ENCODE measurements at regions not wholly inside any gene's neighbourhood (a gene's known extent, or its start where the extent isn't known, plus 50 kb on each side); places are given as distances from the start of the nearest gene placed in this dataset.
"Not testable (repeated sequence)": the region's sequence is repeated elsewhere in the genome, so short reads cannot be mapped to it uniquely, and the experiment has no call there.

DNA sequence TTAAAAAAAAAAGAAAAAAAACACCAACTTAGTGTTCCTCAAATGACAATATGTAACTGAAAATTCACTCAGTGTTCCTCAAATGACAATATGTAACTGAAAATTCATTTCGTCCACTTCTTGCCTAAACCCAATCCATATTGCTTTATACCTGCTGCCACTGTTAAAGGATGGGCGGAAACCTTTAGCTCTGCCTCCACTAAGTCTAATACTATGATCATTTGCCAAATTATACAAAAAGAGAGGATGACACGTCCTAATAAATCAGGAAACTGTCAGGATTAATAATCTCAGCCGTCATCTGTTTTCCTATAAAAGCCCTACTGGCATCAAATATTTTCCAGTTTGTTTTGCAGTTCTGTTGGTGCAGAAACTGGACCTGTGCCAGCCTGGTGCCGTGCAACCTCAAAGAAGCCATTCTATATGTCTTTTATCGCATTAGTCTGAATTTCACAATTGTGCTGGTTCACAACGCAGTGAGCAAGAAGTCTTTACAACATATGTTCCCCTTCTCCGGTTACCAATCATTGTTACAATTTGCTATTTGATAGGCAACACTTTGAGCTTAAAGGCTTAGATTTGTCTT, 160.4 kb upstream of the KCNH8 start:
- no peak for DNase-seq

DNA sequence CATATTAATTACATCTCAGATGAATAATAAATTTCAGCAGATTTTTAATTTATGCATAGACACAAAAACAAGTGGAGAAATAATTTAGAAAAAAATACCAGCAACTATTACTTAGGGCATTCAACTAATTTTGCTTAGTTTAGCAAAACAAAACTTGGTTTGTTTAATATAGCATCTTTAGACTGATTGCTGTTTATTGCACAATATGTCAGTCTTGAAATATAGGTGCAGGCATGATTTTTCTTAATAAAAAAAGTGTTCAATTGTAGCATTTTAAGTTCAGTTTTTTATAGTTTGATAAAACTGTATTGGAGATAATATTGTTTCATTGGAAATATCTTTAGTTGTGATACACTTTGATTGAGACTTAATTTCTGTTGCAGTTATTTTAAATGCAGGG, 161.2 kb upstream of the KCNH8 start:
- no peak for DNase-seq

DNA sequence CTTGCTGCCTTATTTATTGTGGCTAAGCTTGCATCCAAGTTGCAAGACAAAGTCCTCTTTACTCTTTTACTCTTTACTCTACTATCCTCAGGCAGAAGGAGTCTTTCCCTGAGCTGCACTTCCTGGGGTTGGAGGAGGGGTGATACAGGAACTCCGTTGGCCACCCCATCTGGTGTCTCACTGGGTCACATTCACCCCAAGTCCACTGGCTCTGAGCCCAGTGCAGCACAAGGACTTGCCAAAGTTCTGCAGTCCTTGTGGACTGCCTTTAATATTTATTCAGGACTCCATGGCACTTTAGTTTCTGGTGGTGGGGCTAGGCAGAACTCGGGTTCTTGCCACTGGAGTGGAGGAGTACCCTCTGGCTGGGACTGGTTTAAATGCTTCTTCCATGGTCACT, 165.4 kb upstream of the KCNH8 start:
- DNase-seq, result no peak

DNA sequence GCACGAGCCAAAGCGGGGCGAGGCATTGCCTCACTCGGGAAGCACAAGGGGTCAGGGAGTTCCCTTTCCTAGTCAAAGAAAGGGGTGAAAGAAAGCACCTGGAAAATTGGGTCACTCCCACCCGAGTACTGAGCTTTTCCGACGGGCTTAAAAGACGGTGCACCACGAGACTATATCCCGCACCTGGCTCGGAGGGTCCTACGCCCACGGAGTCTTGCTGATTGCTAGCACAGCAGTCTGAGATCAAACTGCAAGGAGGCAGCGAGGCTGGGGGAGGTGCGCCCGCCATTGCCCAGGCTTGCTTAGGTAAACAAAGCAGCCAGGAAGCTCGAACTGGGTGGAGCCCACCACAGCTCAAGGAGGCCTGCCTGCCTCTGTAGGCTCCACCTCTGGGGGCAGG, 172.2 kb upstream of the KCNH8 start:
- not testable (repeated sequence) for DNase-seq

DNA sequence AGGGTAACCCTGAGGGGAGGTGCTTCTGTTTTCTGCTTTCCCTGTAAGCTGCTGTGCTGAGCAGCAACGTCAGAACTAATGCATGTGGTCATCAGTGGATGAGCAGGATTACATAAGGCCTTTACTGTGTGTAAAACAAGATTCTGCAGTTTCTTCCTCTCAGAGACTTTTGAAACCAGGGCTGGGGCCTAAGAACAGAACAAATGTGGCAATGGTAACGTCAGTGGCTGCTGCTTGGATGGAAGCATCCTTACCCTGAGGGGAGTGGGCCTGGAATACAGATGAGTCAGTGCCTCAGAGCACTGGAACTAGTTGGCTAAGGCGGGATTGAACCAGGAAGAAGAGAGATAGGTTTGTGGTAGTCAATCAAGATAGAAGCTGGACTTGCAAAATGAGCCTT, 180.2 kb upstream of the KCNH8 start:
- DNase-seq, result no peak

DNA sequence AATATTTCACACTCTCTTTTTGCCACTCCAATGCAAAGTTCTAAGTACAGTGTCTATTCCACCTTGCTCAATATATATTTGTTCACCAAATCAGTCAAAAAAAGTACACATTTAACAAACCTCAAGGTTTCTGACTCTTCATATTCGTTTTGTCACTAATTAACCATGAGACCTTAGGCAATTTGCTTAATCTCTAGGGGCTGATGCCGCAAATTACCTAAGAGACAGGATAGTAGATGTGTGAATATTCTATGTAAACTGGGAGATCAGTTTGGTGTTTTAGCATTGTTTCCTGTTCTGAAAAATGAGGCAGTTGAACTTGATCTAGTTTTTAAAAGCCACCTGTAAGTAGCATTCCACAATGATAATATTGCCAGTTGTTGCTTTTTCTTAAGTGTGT, 182.5 kb upstream of the KCNH8 start:
- no peak for DNase-seq

DNA sequence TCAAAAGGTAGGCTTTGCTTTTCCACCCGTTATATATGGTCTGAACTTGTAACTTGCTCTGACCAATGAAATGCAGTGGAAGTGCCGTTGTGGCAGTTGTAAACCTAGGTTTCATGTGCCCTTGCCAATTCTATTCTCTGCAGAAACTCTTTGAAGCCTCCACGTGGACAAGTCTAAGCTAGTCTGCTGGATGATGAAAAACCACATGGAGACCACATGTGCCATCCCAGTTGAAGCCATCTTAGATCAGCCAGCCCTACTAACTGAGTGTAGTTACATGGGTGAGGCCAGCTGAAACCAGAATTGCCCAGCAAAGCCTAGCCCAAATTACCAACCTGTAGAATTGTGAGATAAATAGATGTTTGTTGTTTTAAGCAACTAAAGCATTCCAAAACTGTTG, 183.7 kb upstream of the KCNH8 start:
- no peak for DNase-seq

DNA sequence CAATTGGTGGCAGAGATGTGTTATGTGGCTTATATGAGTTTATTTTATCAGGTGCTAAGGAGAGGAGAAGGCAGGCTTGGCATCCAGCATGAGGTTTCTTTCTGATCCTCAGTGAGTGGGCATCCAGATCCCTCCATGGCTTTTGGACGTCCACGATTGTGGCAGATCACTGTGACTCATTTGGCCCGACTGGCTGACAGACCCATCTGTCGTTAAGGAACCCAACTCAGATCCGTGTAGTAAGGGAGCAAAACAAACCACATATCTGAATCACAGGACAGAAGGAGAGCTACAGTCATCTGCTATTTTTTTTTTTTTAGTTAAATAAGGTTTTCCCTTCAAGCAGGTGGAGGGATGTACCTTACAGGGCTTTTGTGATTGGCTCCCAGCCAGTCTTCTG, 197.0 kb upstream of the KCNH8 start:
- DNase-seq, result no peak

DNA sequence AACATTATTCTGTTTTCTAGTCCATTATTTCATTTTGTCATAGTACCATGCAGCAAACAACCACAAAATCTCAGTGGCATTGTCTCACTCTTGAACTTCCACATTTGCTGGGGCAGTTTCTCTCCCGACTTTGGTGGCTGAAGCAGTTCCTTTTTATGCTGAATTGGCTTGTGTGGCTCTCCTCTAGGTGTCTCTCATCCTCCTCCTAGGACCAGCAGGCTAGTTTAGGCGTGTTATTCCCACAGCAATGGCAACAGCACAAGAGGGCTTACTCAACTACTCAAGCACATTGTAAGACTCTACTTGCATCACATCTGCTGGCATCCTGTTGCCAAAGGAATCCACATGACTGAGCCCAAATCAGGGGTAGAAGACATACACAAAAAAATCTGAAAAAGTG, 201.8 kb upstream of the KCNH8 start:
- peak; percentile 25 to 73 for DNase-seq

DNA sequence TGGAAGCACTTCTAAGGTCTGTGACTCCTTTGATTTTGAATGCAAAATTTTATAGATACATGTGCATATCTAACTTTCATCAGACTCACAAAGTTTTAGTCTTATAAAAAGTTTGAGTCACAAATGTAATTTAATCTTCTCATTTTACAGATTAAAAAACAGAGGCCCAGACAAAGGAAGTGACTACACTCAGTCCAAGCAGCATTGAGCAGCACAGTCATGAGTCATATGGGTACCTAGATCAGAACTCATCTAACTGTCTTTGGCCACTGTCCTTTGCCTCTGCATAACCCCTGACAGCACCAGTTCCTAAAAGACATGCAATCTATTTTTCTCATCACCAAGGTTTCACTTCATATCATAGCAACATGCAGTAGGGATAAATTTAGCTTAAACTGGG, 210.7 kb upstream of the KCNH8 start:
- no peak for DNase-seq

DNA sequence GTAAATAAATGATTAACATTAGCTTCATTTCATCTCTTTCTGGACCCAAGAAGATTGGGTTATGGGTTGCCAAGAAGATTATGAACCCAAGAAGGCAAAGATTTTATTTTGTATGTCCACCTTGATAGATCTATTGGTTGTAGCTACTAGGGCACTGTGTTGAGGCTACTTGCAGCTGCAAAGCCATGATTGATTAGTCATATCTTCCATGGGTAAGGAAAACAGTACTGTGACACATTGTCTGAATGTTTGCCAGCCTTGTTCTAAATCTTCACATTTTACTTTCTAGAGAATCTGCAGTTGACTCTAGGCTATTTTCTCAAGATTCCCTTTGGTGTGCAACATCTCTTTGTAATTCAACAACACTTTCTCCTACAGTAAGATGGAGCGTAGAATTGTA, 229.2 kb upstream of the KCNH8 start:
- no peak for DNase-seq

DNA sequence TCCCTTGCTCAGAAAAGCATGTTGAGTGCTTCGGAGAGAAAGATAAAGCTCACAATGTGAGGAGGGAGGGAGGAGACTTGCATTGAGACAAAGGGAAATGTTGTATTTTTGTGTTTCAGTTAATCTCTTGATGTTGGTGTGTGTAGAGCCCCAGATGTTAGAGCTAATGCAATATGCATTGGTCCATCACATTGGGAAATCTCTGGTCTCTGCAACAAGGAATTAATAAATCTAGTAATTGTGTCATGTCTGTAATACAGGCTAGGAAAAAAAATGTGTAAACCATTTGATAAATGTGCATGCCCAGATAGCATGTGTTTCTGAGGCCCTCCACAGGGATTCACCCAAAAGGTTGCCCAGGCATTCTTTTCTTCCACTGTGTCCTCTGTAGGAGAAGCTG, 230.4 kb upstream of the KCNH8 start:
- DNase-seq, result no peak

DNA sequence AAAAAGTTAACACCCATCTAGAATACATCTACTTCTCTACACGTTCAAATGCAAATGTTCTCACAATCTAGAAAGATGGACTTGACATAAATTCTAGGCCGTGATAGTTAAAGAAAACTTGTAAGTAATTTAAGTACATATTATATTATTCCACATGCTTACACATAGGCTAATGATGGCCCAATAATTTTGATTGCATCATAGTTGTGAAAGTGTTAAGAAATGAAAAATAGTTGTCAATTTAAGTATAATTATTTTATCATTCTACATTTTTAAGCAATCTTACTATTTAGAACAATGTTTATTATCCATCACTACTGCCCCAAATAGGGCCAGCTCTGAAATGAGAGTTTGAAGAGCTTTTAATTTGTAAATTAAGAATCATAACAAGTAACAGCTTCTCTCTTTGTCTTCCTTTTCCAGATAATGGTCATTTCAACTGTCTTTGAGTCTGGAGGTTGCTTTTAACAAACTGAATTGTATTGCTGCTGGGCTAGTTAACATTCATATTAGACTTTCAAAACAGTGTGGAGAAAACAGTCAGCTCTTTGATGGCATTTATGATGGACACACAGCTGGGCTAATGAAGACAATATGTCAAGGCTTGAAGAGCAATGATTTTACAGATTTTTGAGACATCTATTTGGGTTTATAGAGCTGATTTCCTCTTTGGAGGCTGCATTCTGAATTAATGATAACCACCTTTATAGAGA, 246.1 kb upstream of the KCNH8 start:
- DNase-seq, result no peak

DNA sequence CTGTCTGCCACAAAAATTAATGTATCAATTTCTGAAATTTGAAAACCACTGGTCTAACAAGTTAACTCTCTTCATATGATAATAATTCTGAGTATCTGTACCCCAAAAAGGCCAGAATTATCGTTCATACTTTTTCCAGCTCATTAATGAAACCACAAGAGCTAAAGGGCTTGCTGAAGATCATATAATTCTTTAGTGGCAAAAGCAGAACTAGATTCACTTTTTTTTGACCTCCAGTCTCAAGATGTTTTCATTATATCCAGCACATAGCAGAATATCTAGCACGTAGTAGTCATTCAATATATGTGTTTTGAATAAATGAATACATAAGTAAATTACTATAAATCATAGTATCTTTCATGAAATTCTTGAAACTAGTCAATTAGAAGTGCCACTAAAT, 246.7 kb upstream of the KCNH8 start:
- DNase-seq, result no peak

DNA sequence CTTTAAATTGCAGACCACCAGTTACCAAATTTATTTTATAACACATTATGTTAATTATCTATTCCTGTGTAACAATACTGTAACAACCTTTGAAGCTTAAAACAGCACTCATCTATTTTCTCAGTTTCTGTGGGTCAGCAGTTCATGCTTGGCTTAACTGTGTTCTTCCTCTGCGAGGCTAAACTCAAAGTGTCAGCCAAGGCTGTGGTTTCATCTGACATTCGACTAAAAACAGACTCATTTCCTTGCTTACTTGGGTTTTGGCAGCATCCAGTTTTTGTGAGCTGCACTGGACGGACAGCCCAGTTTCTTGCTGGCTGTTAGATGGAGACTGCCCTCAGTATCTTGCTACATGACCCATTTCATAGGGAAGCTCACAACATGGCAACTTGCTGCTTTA, 247.3 kb upstream of the KCNH8 start:
- DNase-seq, result no peak

DNA sequence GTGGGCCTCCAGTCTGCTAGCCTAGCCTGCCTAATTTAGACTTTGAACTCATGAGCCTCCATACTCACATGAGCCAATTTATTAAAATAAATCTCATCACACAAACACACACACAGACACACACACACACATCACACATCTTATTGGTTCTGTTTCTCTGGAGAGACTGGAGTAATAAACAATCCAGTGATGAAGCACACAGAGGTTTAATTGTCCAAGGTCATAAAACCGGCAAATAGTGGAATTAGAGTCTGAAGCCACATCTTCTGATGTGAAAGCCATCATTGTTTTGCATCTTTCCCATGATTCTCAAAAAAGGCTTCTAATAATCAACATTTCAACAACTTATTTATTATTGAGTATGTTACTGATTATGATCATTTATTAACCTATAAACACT, 249.4 kb upstream of the KCNH8 start:
- no peak for DNase-seq

DNA sequence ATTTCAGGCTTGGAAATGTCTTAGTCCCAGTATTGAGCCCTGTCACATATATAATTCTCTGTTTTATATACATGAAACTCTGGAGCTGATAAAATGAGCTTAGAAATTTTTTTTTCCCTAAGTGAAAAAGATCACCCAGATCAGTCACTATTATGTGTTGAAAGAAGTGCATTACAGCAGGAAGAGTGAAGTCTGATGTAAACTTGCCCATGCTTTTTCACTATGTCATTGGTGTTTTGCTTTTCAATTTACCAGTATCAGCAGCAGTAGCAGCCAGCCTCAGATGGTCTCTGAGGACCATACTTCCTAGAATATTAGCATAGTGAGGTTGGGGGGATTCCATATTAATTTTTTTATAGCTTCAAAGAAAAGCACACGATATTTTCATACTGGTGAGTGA, 255.6 kb upstream of the KCNH8 start:
- DNase-seq, result no peak

DNA sequence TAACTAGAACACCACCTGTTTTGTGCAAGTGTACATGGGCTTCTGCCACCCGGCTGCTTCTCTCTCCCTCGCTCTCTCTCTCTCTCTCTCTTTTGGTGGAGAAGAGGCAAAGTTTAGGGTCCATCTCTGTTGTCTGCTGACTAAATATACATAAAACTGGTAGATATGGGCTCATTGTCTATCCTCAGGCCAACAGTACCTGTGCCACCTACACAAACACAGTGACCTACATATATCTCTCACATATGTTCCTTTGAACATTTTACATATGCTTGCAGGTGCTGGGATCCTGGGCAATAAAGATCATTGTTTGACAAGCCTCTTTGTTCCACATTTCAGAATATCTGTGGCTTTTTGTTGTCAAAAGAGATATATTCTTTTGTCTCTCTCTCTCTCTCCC, 256.3 kb upstream of the KCNH8 start:
- no peak for DNase-seq

DNA sequence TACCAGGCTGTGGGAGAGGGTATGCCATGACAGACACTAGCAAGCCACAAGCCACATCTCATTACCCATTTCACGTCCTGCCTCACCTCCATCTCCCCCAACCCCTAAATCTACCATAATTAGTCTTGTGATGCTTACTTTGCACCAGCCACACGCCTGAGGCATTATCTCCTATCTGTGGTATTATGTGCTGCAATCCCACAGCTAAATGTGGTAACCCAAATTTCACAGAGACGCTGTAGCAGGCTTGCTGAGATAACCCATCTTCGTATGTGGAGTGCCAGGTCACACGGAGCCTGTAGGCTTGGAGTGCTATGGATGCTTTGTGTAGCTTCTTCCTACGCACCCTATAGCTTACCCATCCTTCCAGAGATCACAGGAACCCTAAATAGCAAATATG, 256.7 kb upstream of the KCNH8 start:
- DNase-seq, result no peak

DNA sequence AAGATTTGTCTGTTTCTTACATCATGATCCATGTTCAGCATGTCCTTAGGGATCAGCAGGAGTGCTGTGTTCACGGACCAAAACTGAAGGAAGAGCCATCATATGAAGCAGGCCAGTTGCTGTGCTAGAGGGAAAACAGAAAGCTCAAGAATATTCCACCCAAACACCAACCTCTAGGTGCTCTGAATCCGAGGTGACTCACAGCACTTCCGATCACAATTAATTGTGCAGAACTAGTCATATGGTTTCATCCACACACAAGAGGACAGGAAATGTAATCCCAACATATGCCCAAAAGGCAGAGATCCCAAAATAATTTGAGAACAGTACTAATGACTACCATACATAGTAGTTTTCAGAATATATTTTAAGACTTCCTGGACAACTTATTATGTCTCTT, 257.9 kb upstream of the KCNH8 start:
- DNase-seq, result no peak

DNA sequence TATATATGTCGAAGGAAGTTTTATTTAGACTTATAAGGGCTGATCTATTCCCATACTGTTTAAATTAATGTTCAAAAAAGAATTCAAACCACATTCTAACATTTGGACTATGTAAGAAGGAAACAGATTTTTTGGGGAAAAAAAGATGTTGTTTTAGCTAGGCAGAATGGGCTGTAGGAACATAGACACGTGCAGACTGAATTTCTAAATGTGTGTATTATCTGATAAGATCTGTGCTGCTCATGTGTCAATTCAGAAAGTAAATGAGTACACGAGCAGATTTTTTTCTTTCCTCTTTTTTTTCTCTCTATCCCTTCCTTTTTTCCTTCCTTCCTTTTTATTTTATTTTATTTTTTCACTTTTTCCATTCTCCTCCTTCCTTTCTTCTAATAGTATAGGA, 259.5 kb upstream of the KCNH8 start:
- DNase-seq, result no peak

DNA sequence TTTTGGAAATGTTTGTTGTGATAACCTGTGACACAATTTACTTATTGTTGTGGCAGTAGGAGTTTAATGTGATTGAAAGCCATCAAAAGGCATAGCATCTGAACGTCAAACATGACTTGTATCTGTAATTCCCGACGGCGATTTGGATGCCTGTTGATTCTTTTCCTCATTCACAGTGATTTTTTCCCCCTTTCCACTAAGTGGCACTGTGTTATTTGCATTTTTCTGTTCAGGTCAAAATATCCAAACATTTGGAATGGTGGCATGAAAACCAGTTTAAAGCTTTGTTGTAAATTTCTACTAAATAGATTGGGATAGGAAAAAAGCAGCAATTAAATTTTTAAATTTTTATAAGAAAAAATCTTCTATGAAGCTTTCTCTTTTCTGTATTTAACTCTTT, 259.9 kb upstream of the KCNH8 start:
- no peak for DNase-seq

DNA sequence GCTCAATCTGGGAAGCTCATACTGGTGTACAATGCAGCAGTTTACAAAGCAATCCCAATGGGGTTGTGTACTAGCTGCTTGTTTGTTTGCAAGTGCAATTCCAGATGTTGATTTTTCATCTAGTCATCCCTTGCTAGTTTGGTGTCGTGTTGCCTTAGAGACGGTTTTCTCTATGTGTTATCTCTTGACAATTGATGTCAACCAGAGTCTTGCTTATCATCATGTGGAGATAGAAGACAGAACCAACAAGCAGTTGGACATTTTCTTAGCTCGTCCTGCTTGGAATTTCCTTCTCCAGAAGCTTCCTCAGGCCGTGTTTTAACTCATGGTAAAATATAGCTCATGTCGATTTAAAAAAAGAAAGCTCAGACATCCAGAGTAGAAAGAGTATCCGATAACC, 262.0 kb upstream of the KCNH8 start:
- DNase-seq, result no peak

DNA sequence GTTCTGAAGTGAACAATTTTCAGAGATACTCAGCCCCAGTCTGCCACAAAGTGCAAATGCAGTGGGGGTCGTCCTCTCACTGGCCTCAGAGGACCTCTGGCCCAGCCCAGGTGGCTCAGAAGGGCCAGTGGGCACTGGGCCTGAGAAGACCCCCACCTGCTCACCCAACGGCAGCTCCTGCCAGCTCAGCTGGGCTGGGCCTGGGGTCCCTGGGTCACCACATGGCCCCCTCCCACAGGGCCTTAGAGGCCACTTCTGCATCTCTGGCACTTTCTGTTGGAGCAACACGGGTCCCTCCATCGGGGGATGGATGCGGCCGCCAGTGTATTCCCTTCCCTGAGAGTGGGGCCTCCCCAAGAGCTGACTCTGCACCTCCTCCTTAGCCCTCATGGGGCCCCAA, 262.7 kb upstream of the KCNH8 start:
- DNase-seq, result no peak

DNA sequence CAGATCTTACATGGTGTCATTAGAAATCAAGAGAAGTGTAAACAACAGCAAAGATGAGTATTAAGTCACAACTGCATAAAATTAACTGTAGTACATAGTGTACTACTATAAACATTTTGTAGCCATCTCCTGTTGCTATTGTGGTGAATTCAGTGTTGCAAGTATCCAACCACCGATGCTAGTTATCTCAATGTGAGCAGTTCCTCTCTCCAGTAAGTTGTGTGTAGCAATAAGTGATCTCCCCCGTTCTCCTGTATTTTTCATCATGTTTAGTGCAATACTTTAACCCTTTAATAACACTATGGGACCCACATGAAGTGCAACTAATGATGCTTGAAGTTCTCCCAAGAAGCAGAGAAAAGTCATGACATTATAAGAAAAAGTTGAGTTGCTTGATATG, 264.7 kb upstream of the KCNH8 start:
- peak; percentile 3 to 6 for DNase-seq
